ENCODE measurements at regions not wholly inside any gene's neighbourhood (a gene's known extent, or its start where the extent isn't known, plus 50 kb on each side); places are given as distances from the start of the nearest gene placed in this dataset.

DNA sequence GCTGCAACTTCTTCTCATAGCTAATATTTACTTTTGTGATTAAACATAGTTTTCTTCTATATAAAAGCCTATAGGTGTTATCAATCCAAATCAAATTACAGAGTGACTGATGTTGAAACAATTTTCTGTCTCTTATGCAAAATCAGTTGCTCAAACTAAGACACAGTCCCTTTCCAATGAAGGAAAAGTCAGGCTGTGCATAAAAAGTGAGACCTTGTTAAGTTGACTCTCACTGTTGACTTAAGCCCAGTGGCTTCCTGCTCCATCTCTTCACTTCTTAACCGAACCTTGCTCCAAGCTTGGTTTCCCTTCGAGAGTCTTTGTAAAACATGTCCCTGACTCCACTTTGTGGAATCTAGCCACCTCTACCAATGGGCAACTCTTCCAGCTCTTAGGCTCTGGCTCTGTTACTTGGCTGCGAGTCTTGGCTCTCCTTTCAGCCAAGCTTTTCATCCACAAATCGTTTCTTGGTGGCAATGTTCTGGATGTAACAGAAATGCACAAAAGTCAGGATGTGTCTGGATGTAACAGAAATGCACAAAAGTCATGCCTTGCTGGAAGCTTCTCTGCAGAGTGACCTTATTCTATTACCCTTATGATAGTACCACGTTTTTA, 118.9 kb downstream of the LIG4 start:
- TF ChIP-seq, protein P1, sequence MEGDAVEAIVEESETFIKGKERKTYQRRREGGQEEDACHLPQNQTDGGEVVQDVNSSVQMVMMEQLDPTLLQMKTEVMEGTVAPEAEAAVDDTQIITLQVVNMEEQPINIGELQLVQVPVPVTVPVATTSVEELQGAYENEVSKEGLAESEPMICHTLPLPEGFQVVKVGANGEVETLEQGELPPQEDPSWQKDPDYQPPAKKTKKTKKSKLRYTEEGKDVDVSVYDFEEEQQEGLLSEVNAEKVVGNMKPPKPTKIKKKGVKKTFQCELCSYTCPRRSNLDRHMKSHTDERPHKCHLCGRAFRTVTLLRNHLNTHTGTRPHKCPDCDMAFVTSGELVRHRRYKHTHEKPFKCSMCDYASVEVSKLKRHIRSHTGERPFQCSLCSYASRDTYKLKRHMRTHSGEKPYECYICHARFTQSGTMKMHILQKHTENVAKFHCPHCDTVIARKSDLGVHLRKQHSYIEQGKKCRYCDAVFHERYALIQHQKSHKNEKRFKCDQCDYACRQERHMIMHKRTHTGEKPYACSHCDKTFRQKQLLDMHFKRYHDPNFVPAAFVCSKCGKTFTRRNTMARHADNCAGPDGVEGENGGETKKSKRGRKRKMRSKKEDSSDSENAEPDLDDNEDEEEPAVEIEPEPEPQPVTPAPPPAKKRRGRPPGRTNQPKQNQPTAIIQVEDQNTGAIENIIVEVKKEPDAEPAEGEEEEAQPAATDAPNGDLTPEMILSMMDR (IDR thresholded peaks at IDR 0.05; ENCODE audit: extremely low read depth in 1 of 2, insufficient read depth in 1 of 2, low read depth in 1 of 2, low read length in 2 of 2) = no peak
- TF ChIP-seq FOS (IDR thresholded peaks at IDR 0.05; ENCODE audit: borderline replicate concordance, insufficient read depth, low read length) (no peak), EZH2 (IDR thresholded peaks at IDR 0.05; ENCODE audit: borderline replicate concordance, low read depth, low read length, severe bottlenecking) (no peak), POLR2AphosphoS5 (IDR thresholded peaks at IDR 0.05; ENCODE audit: insufficient read depth, low read depth, low read length) (no peak), MYC (IDR thresholded peaks at IDR 0.05; ENCODE audit: low read depth, low read length) (no peak), POLR2A (IDR thresholded peaks at IDR 0.05; ENCODE audit: low read depth, low read length) (no peak)
- TF ChIP-seq, protein P2, sequence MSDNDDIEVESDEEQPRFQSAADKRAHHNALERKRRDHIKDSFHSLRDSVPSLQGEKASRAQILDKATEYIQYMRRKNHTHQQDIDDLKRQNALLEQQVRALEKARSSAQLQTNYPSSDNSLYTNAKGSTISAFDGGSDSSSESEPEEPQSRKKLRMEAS (IDR thresholded peaks at IDR 0.05; ENCODE audit: insufficient read depth, insufficient read length) = no peak
